Astrocyte (in vitro differentiated cells and primary cell): ENCODE measurements at regions not wholly inside any gene's neighbourhood (a gene's known extent, or its start where the extent isn't known, plus 50 kb on each side); places are given as distances from the start of the nearest gene placed in this dataset.

Experiments used
- DNase-seq: peaks from one replicate; pipeline ENCODE4 v3.0.0-alpha.2; 2010; ENCODE audit warnings: low read depth
- FAIRE-seq: peaks from 2 replicates; lab custom pipeline; 2011; peaks lifted over from hg19 to GRCh38; lab: Jason Lieb, UNC
- H2AFZ ChIP-seq: 2 replicates; pipeline ENCODE4 v1.6.0; 2012; ENCODE audit warnings: low read depth, low read length, inconsistent platforms
- H3K27ac ChIP-seq: 2 replicates; pipeline ENCODE4 v1.5.1; 2011; ENCODE audit warnings: low read depth, low read length, inconsistent platforms
- H3K27me3 ChIP-seq: 2 replicates; pipeline ENCODE4 v1.6.0; 2011; ENCODE audit warnings: low read length, inconsistent platforms; ENCODE audit not compliant: insufficient read depth
- H3K36me3 ChIP-seq: 2 replicates; pipeline ENCODE4 v1.5.1; 2011; ENCODE audit warnings: low read length, inconsistent platforms; ENCODE audit not compliant: insufficient read depth
- H3K4me1 ChIP-seq: 2 replicates; pipeline ENCODE4 v1.5.1; 2011; ENCODE audit warnings: low read length, inconsistent platforms; ENCODE audit not compliant: insufficient read depth
- H3K4me2 ChIP-seq: 2 replicates; pipeline ENCODE4 v1.6.0; 2012; ENCODE audit warnings: low read length, inconsistent platforms
- H3K4me3 ChIP-seq: 2 replicates; pipeline ENCODE4 v1.5.1; 2011; ENCODE audit warnings: low read depth, mild to moderate bottlenecking, low read length, inconsistent platforms; ENCODE audit not compliant: insufficient read depth
- H3K79me2 ChIP-seq: 2 replicates; pipeline ENCODE4 v1.6.0; 2012; ENCODE audit warnings: mild to moderate bottlenecking, low read length, inconsistent platforms; ENCODE audit not compliant: insufficient read depth
- H3K9ac ChIP-seq: 2 replicates; pipeline ENCODE4 v1.6.0; 2012; ENCODE audit warnings: mild to moderate bottlenecking, low read length, inconsistent platforms
- H3K9me3 ChIP-seq: 2 replicates; pipeline ENCODE4 v1.5.1; 2012; ENCODE audit warnings: low read depth, mild to moderate bottlenecking, low read length, inconsistent platforms; ENCODE audit not compliant: insufficient read depth
- H4K20me1 ChIP-seq: 2 replicates; pipeline ENCODE4 v1.6.0; 2012; ENCODE audit warnings: low read length, inconsistent platforms; ENCODE audit not compliant: insufficient read depth
- H3K27ac Mint-ChIP-seq: one replicate; pipeline ENCODE4 v1.8.0; 2021; ENCODE audit warnings: mild to moderate bottlenecking, mixed read lengths; ENCODE audit not compliant: unreplicated experiment
- H3K27me3 Mint-ChIP-seq: one replicate; pipeline ENCODE4 v1.8.0; 2021; ENCODE audit warnings: low read depth, mixed read lengths; ENCODE audit not compliant: unreplicated experiment
- H3K36me3 Mint-ChIP-seq: one replicate; pipeline ENCODE4 v1.8.0; 2021; ENCODE audit warnings: low read depth, mixed read lengths; ENCODE audit not compliant: unreplicated experiment
- H3K4me1 Mint-ChIP-seq: one replicate; pipeline ENCODE4 v1.8.0; 2021; ENCODE audit warnings: low read depth, mixed read lengths; ENCODE audit not compliant: unreplicated experiment
- H3K4me3 Mint-ChIP-seq: one replicate; pipeline ENCODE4 v1.8.0; 2021; ENCODE audit warnings: mild to moderate bottlenecking, moderate library complexity, mixed read lengths; ENCODE audit not compliant: unreplicated experiment
- H3K9me3 Mint-ChIP-seq: one replicate; pipeline ENCODE4 v1.8.0; 2021; ENCODE audit warnings: mild to moderate bottlenecking, mixed read lengths; ENCODE audit not compliant: unreplicated experiment
- EZH2 ChIP-seq: IDR thresholded peaks from 2 replicates; pipeline ENCODE4 v1.6.1; 2012; ENCODE audit warnings: mild to moderate bottlenecking, low read length, inconsistent platforms; ENCODE audit not compliant: insufficient read depth
- TF ChIP-seq, protein P1 (sequence below): IDR thresholded peaks from 2 replicates; pipeline ENCODE4 v1.5.1; 2011; ENCODE audit warnings: low read depth, mild to moderate bottlenecking, inconsistent platforms, low read length, moderate library complexity; ENCODE audit not compliant: insufficient read depth

- Mint-ChIP-seq H3K36me3 (no peaks in the 10 kb centered on the region), H3K27ac (no peak overlapping the region), H3K4me1 (no peaks in the 10 kb centered on the region), H3K27me3 (no peaks in the 10 kb centered on the region), H3K4me3 (no peak overlapping the region), H3K9me3 (no peaks in the 10 kb centered on the region)
- no peaks in the 10 kb centered on the region for H4K20me1 ChIP-seq
- no peak for FAIRE-seq
- H3K9me3 ChIP-seq: no peaks in the 10 kb centered on the region
- H3K27me3 ChIP-seq: no peaks in the 10 kb centered on the region
- H3K36me3 ChIP-seq: no peaks in the 10 kb centered on the region
- no peak overlapping the region for H3K9ac ChIP-seq
- DNase-seq: no peak
- H3K79me2 ChIP-seq: no peaks in the 10 kb centered on the region
- no peak overlapping the region for H2AFZ ChIP-seq
- H3K4me2 ChIP-seq: no peak overlapping the region
- H3K4me3 ChIP-seq: no peak overlapping the region
- H3K4me1 ChIP-seq: no peaks in the 10 kb centered on the region
- no peak for TF ChIP-seq EZH2
- TF ChIP-seq, protein P1, sequence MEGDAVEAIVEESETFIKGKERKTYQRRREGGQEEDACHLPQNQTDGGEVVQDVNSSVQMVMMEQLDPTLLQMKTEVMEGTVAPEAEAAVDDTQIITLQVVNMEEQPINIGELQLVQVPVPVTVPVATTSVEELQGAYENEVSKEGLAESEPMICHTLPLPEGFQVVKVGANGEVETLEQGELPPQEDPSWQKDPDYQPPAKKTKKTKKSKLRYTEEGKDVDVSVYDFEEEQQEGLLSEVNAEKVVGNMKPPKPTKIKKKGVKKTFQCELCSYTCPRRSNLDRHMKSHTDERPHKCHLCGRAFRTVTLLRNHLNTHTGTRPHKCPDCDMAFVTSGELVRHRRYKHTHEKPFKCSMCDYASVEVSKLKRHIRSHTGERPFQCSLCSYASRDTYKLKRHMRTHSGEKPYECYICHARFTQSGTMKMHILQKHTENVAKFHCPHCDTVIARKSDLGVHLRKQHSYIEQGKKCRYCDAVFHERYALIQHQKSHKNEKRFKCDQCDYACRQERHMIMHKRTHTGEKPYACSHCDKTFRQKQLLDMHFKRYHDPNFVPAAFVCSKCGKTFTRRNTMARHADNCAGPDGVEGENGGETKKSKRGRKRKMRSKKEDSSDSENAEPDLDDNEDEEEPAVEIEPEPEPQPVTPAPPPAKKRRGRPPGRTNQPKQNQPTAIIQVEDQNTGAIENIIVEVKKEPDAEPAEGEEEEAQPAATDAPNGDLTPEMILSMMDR: no peak
- H3K27ac ChIP-seq: no peak overlapping the region
Measured at GRCh38 chr2:76558157-76558556, 847.4 kb upstream of the GCFC2 start.

DNA sequence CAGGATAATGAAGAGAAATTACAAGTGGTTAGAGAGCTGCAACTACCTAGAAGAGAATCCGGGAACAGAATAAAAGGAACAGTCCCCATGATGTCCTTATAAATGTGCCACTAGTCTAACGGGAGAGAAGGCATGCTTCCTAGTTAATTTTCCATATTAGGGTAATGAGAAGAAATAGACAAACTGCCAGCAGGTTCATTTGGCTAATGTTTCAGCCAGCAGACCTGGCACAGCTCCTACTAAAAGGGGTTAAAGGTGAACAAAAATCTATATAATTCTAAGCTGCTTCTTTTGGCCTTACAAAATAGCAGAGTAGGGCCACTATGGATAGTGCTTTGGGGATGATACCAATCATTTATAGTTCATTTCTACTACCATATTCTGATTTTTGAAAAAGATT is 845.3 kb upstream of the GCFC2 start:
- H3K9me3 Mint-ChIP-seq: no peaks in the 10 kb centered on the region
- no peaks in the 10 kb centered on the region for H3K36me3 ChIP-seq
- H3K36me3 Mint-ChIP-seq: no peaks in the 10 kb centered on the region
- H4K20me1 ChIP-seq: no peaks in the 10 kb centered on the region
- H3K4me3 Mint-ChIP-seq: no peak overlapping the region
- no peak for DNase-seq
- no peaks in the 10 kb centered on the region for H3K4me1 ChIP-seq
- FAIRE-seq: no peak
- H3K27me3 Mint-ChIP-seq: no peaks in the 10 kb centered on the region
- no peak overlapping the region for H2AFZ ChIP-seq
- H3K79me2 ChIP-seq: no peaks in the 10 kb centered on the region
- H3K9ac ChIP-seq: no peak overlapping the region
- TF ChIP-seq, protein P1: no peak
- no peak for TF ChIP-seq EZH2
- no peaks in the 10 kb centered on the region for H3K9me3 ChIP-seq
- no peaks in the 10 kb centered on the region for H3K27me3 ChIP-seq
- no peak overlapping the region for H3K4me2 ChIP-seq
- H3K27ac Mint-ChIP-seq: no peak overlapping the region
- no peak overlapping the region for H3K4me3 ChIP-seq
- H3K27ac ChIP-seq: no peak overlapping the region
- H3K4me1 Mint-ChIP-seq: no peaks in the 10 kb centered on the region

- no peaks in the 10 kb centered on the region for H3K9me3 ChIP-seq
- DNase-seq (no peak), FAIRE-seq (no peak)
- H3K79me2 ChIP-seq: no peaks in the 10 kb centered on the region
- no peaks in the 10 kb centered on the region for H3K27me3 ChIP-seq
- Mint-ChIP-seq H3K27ac (no peak overlapping the region), H3K36me3 (no peaks in the 10 kb centered on the region), H3K4me1 (no peaks in the 10 kb centered on the region), H3K4me3 (no peak overlapping the region), H3K27me3 (no peaks in the 10 kb centered on the region), H3K9me3 (no peaks in the 10 kb centered on the region)
- H4K20me1 ChIP-seq: no peaks in the 10 kb centered on the region
- no peak overlapping the region for H2AFZ ChIP-seq
- no peak overlapping the region for H3K4me2 ChIP-seq
- H3K4me1 ChIP-seq: no peaks in the 10 kb centered on the region
- H3K4me3 ChIP-seq: no peak overlapping the region
- H3K27ac ChIP-seq: no peak overlapping the region
- no peak for TF ChIP-seq EZH2
- TF ChIP-seq, protein P1: no peak
- H3K9ac ChIP-seq: no peak overlapping the region
- no peaks in the 10 kb centered on the region for H3K36me3 ChIP-seq
Measured at GRCh38 chr2:76546207-76546606, 835.5 kb upstream of the GCFC2 start.
